Adrenal gland (tissue), 9 donors: ENCODE measurements at regions not wholly inside any gene's neighbourhood (a gene's known extent, or its start where the extent isn't known, plus 50 kb on each side); places are given as distances from the start of the nearest gene placed in this dataset.

Experiments
- DNase-seq, 7 donors: peaks; one replicate each; pipeline ENCODE4 v3.0.0-alpha.2; 2019 to 2020
- H3K27ac ChIP-seq, 5 donors: fragments of 200-600 bp; sonication (generic) in 4 of 5; 1 replicate in 3 of 5; 2 replicates in 2 of 5; pipeline versions ENCODE4 v1.5.1 to v1.8.0; 2016 to 2020; ENCODE audit warnings: mild to moderate bottlenecking in 1 of 5
- H3K27me3 ChIP-seq: fragments of 200-600 bp; 2 replicates; pipeline ENCODE4 v1.8.0; 2021
- H3K36me3 ChIP-seq, 2 donors: fragments of 200-600 bp; replicated peaks in 1 of 2; 1 replicate in 1 of 2; 2 replicates in 1 of 2; pipeline versions ENCODE4 v1.5.1 to v1.8.0; 2018 to 2022
- H3K4me1 ChIP-seq, 2 donors: fragments of 200-600 bp; replicated peaks in 1 of 2; 1 replicate in 1 of 2; 2 replicates in 1 of 2; pipeline versions ENCODE4 v1.5.1 to v1.8.0; 2018 to 2021
- H3K4me3 ChIP-seq, 4 donors: fragments of 200-600 bp; sonication (generic) in 3 of 4; one replicate each; pipeline ENCODE4 v1.5.1; 2016 to 2018
- H3K9me3 ChIP-seq, 3 donors: fragments of 200-600 bp; sonication (generic) in 1 of 3; replicated peaks in 1 of 3; 1 replicate in 2 of 3; 2 replicates in 1 of 3; pipeline versions ENCODE4 v1.5.1 to v1.8.0; 2016 to 2021
- POLR2A ChIP-seq, 2 donors: fragments of 450-650 bp; IDR thresholded peaks; one replicate each; pipeline ENCODE4 v1.6.1; 2017; ENCODE audit warnings: antibody characterized with exemption in 2 of 2, mild to moderate bottlenecking in 2 of 2, moderate library complexity in 1 of 2
- WGBS, 4 donors: extraction: QIAGEN DNeasy Blood & Tissue Kit in 2 of 4; methylation state at CpG; one replicate each; pipeline versions ENCODE4 v1.1.5 to v1.1.7; 2013 to 2017; 5-methylcytosine and 5-hydroxymethylcytosine counted together
- intact Hi-C, 2 donors: fragments of 100-400 bp; cut with DNase I; formaldehyde crosslinking; loops; one replicate each; pipeline versions ENCODE4 v1.14.1 to v1.15.0; 2022 to 2023
- TF ChIP-seq, protein P1 (sequence below), 6 experiments: fragments of 450-650 bp in 4 of 6; fragments of 200-600 bp in 2 of 6; sonication (generic) in 1 of 6; IDR thresholded peaks; 1 replicate in 5 of 6; 2 replicates in 1 of 6; pipeline versions ENCODE4 v1.5.1 to v1.8.0; 2016 to 2021; ENCODE audit warnings: antibody characterized with exemption in 6 of 6, mild to moderate bottlenecking in 2 of 6, moderate library complexity in 1 of 6
- donor health status: healthy with polysubstance abuse.
- donor health status: Bipolar disorder and iron deficiency.
- donor health status: DM: yes; HTN: yes; CAD: no.
- donor health status: DM: no; HTN: no; CAD: no.
- donor health status: DM: no; HTN: no; CAD: no.

DNA sequence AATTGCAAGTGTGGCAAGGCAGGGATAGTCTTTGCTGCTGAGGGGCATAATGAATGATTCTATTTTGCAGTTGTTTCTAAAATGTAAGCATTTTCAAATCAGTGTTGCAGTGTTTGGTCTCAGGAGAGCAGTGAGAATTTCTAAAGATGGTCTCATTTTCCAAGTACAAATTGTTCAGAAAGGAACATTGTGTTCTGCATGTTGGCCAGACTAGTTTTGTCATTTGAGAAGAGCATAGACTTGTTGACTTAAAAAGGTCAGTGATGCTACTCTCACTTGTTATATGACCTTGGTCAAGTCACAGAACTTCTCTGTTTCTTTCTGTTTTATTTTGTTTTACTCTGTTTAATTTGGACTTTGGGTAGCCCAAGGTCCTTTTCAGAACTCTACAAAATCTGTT lies 344.6 kb downstream of the OSTF1 start:
- TF ChIP-seq POLR2A (IDR thresholded peaks at IDR 0.05) = no peak
- TF ChIP-seq, protein P1, sequence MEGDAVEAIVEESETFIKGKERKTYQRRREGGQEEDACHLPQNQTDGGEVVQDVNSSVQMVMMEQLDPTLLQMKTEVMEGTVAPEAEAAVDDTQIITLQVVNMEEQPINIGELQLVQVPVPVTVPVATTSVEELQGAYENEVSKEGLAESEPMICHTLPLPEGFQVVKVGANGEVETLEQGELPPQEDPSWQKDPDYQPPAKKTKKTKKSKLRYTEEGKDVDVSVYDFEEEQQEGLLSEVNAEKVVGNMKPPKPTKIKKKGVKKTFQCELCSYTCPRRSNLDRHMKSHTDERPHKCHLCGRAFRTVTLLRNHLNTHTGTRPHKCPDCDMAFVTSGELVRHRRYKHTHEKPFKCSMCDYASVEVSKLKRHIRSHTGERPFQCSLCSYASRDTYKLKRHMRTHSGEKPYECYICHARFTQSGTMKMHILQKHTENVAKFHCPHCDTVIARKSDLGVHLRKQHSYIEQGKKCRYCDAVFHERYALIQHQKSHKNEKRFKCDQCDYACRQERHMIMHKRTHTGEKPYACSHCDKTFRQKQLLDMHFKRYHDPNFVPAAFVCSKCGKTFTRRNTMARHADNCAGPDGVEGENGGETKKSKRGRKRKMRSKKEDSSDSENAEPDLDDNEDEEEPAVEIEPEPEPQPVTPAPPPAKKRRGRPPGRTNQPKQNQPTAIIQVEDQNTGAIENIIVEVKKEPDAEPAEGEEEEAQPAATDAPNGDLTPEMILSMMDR (IDR thresholded peaks at IDR 0.05) = no peak
- no peaks in the 10 kb centered on the region for H3K36me3 ChIP-seq
- DNase-seq = no peak
- no peak overlapping the region for H3K4me3 ChIP-seq
- H3K9me3 ChIP-seq = no peaks in the 10 kb centered on the region
- H3K27ac ChIP-seq = peak overlapping the region in 2 of 5 donors; percentile 17 to 72
- H3K27me3 ChIP-seq = no peaks in the 10 kb centered on the region
- H3K4me1 ChIP-seq = peaks cover 0 to 6% of the 10 kb centered on the region in 2 donors
- intact Hi-C loops = no loop called here

DNA sequence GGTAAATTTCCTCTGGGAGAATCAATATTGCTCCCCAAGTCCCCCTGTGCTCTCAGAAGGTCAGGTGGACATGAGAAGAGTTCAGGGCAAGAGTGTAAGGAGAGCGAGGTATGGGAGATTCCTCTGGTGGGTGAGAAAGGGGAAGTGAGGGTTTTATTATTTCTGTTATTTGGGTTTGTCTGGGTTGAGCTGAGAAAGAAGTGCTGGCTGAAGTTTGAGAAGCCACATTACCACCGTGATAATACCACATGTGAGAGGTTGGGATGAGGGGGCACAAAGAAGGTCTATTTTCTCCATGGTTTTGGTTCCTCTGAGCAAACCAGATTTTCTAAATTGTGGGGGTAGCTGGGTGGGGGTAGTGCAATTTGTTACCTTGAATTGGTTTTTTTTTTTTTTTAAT lies 350.4 kb downstream of the OSTF1 start:
- TF ChIP-seq, protein P1 (IDR thresholded peaks at IDR 0.05) = no peak
- TF ChIP-seq POLR2A (IDR thresholded peaks at IDR 0.05) = no peak
- H3K9me3 ChIP-seq = no peaks in the 10 kb centered on the region
- 73 to 77% (median 75%) methylated on average over 2 of the region's 2 CpGs for WGBS, 4 donors
- H3K27ac ChIP-seq = no peak overlapping the region
- H3K4me3 ChIP-seq = no peak overlapping the region
- no peaks in the 10 kb centered on the region for H3K36me3 ChIP-seq
- H3K4me1 ChIP-seq = no peaks in the 10 kb centered on the region
- intact Hi-C loops = no loop called here
- no peak for DNase-seq
- no peaks in the 10 kb centered on the region for H3K27me3 ChIP-seq

DNA sequence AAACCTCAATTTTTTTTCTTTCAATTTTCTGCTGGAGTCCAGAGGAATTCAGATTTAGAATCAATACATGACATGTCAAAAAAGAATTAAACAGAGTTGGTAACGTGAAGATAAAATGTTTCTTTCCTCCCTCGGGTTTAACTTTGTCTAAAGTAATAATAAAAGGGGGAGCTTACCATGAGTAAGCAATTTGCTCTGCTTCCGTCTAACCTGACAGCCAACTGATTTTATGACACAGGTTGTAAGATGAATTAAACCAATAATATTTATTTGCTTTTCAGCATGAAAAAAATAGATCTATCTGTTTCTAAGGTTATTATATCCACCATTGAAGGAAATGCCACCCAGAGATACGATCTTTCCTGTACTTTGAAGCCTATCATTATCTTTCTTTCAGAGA lies 352.6 kb downstream of the OSTF1 start:
- 62 to 74% (median 71%) methylated on average over 4 of the region's 4 CpGs for WGBS, 4 donors
- no peak for DNase-seq
- intact Hi-C loops = no loop called here

DNA sequence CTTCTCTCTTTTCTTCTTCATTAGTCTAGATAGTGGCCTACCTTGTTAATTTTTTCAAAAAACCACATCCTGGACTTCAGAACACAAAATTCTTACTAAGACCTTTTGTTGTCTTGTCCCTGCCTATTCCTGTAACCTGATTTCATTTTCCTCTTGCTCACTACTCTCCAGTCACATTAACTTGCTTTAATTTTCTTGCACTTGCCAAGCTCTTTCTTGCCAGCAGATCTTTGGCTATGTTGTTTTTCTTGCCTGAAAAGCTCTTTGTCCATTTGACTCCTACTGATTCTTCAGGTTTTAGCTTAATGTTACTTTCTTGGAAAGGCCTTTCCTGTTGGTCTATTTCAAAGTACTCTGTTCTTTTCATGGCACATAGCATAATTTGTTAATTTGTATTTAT lies 356.8 kb downstream of the OSTF1 start:
- DNase-seq = no peak
- Histone ChIP-seq H3K9me3 (no peaks in the 10 kb centered on the region), H3K4me1 (peaks cover 0 to 7% of the 10 kb centered on the region in 2 donors), H3K4me3 (no peak overlapping the region), H3K27me3 (no peaks in the 10 kb centered on the region), H3K27ac (no peak overlapping the region), H3K36me3 (no peaks in the 10 kb centered on the region)
- intact Hi-C loops = no loop called here
- TF ChIP-seq, protein P1 (IDR thresholded peaks at IDR 0.05) = no peak
- no peak for TF ChIP-seq POLR2A (IDR thresholded peaks at IDR 0.05)

More for the DNA sequence above, 352.6 kb downstream of the OSTF1 start:
- Histone ChIP-seq H3K9me3 (no peaks in the 10 kb centered on the region), H3K36me3 (no peaks in the 10 kb centered on the region), H3K27ac (no peak overlapping the region), H3K27me3 (no peaks in the 10 kb centered on the region), H3K4me3 (no peak overlapping the region), H3K4me1 (no peaks in the 10 kb centered on the region)
- no peak for TF ChIP-seq POLR2A (IDR thresholded peaks at IDR 0.05)
- TF ChIP-seq, protein P1 (IDR thresholded peaks at IDR 0.05) = no peak
